Transverse colon (tissue), 4 donors: ENCODE measurements at regions not wholly inside any gene's neighbourhood (a gene's known extent, or its start where the extent isn't known, plus 50 kb on each side); places are given as distances from the start of the nearest gene placed in this dataset.

Source experiments
- DNase-seq: peaks from one replicate; pipeline ENCODE4 v3.0.0-alpha.2; 2019
- H3K27ac ChIP-seq, 4 donors: fragments of 200-600 bp; sonication (generic); 2 replicates each; pipeline ENCODE4 v1.5.1; 2016 to 2018; ENCODE audit warnings: inconsistent platforms in 4 of 4
- H3K27me3 ChIP-seq: fragments of 200-600 bp; sonication (generic); 2 replicates; pipeline ENCODE4 v1.5.1; 2017; ENCODE audit warnings: inconsistent platforms
- H3K36me3 ChIP-seq, 4 donors: fragments of 200-600 bp; sonication (generic); 2 replicates each; pipeline ENCODE4 v1.5.1; 2017 to 2019; ENCODE audit warnings: inconsistent platforms in 4 of 4
- H3K4me1 ChIP-seq, 4 donors: fragments of 200-600 bp; sonication (generic); 2 replicates each; pipeline ENCODE4 v1.5.1; 2017 to 2020; ENCODE audit warnings: inconsistent platforms in 4 of 4
- H3K4me3 ChIP-seq, 4 donors: fragments of 200-600 bp; sonication (generic); 1 replicate in 1 of 4; 2 replicates in 3 of 4; pipeline versions ENCODE4 v1.5.1 to v1.6.1; 2017 to 2019; ENCODE audit warnings: inconsistent platforms in 4 of 4
- H3K9me3 ChIP-seq, 2 donors: fragments of 200-600 bp; sonication (generic); 2 replicates each; pipeline ENCODE4 v1.5.1; 2017 to 2019; ENCODE audit warnings: inconsistent platforms in 2 of 2
- EP300 ChIP-seq: sonication (generic); formaldehyde crosslinking; IDR thresholded peaks from one replicate; pipeline ENCODE4 v1.6.1; 2017; ENCODE audit warnings: antibody characterized with exemption, low read depth
- POLR2A ChIP-seq: fragments of 450-650 bp; IDR thresholded peaks from one replicate; pipeline ENCODE4 v1.6.1; 2016; ENCODE audit warnings: antibody characterized with exemption, mild to moderate bottlenecking, moderate library complexity
- POLR2AphosphoS5 ChIP-seq, 3 donors: sonication (generic); formaldehyde crosslinking; IDR thresholded peaks; one replicate each; pipeline ENCODE4 v1.6.1; 2016; ENCODE audit warnings: antibody characterized with exemption in 3 of 3
- WGBS, 2 donors: methylation state at CpG; one replicate each; pipeline ENCODE4 v1.1.5; 2018; ENCODE audit warnings: low coverage in 1 of 2; 5-methylcytosine and 5-hydroxymethylcytosine counted together
- in situ Hi-C, 4 donors: fragments of 200-750 bp; cut with MboI; loops; one replicate each; pipeline versions ENCODE4 v1.15.0 to v1.15.1; 2017; ENCODE audit warnings: low sequenced_read_pairs in 3 of 4, low pct_ligation_motif_present in 1 of 4, low pct_unique_long_range_greater_than_20kb in 1 of 4
- intact Hi-C: fragments of 100-400 bp; cut with DNase I; formaldehyde crosslinking; loops from one replicate; pipeline ENCODE4 v1.15.1; 2023; ENCODE audit warnings: low total_unique reads
- TF ChIP-seq, protein P1 (sequence below), 5 experiments: fragments of 200-600 bp in 3 of 5; fragments of 450-650 bp in 2 of 5; sonication (generic) in 3 of 5; IDR thresholded peaks; 1 replicate in 2 of 5; 2 replicates in 3 of 5; pipeline ENCODE4 v1.5.1; 2016 to 2017; ENCODE audit warnings: antibody characterized with exemption in 5 of 5, inconsistent platforms in 3 of 5, mild to moderate bottlenecking in 2 of 5, moderate library complexity in 1 of 5

DNA sequence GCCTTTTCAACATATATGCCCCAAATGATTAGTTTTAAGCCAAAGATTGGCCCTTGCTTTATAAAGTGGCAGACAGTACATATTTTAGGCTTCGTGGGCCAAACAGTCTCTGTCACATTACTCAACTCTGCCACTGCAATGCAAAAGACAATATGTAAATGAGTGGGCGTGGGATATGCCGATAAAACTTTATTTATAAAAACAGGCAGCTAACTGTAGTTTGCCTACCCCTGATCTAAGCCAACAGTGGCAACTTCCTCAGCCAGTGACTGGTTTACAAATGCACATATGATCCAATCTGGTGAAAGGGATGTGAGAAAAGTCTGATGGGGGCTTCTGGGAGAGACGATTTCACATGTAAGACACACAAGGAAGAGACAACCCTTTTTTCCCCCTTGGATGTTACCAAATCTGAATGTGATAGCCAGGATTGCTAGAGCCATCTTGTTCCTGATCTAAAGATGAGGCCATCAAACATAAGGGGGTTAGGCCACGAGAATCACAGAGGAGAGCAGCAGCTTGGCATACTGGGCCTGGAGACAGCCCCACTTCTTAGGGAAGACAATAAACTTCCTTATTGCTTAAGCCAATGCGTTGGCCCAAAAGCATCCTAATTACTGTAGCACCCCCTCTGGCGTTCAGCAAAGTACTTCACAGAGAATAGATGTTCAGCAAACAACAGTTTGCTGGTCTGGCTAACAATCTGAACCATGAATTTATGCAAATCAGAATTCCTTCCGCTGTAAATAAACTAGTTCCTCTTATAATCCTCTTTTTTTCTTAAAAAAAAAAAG lies 75.2 kb upstream of the TMCC3 start:
- in situ Hi-C loops (no loop called here), intact Hi-C loops (no loop called here)
- Histone ChIP-seq H3K4me3 (no peak overlapping the region), H3K4me1 (no peaks in the 10 kb centered on the region), H3K36me3 (no peaks in the 10 kb centered on the region), H3K9me3 (no peaks in the 10 kb centered on the region), H3K27me3 (no peaks in the 10 kb centered on the region), H3K27ac (no peak overlapping the region)
- peak; percentile 23 for DNase-seq
- no peak for TF ChIP-seq EP300
- TF ChIP-seq, protein P1, sequence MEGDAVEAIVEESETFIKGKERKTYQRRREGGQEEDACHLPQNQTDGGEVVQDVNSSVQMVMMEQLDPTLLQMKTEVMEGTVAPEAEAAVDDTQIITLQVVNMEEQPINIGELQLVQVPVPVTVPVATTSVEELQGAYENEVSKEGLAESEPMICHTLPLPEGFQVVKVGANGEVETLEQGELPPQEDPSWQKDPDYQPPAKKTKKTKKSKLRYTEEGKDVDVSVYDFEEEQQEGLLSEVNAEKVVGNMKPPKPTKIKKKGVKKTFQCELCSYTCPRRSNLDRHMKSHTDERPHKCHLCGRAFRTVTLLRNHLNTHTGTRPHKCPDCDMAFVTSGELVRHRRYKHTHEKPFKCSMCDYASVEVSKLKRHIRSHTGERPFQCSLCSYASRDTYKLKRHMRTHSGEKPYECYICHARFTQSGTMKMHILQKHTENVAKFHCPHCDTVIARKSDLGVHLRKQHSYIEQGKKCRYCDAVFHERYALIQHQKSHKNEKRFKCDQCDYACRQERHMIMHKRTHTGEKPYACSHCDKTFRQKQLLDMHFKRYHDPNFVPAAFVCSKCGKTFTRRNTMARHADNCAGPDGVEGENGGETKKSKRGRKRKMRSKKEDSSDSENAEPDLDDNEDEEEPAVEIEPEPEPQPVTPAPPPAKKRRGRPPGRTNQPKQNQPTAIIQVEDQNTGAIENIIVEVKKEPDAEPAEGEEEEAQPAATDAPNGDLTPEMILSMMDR (IDR thresholded peaks at IDR 0.05) = peak; percentile 27 to 44 (median 33)
- WGBS, 2 donors = 64 to 82% methylated on average over 3 to 8 of the region's 8 CpGs

DNA sequence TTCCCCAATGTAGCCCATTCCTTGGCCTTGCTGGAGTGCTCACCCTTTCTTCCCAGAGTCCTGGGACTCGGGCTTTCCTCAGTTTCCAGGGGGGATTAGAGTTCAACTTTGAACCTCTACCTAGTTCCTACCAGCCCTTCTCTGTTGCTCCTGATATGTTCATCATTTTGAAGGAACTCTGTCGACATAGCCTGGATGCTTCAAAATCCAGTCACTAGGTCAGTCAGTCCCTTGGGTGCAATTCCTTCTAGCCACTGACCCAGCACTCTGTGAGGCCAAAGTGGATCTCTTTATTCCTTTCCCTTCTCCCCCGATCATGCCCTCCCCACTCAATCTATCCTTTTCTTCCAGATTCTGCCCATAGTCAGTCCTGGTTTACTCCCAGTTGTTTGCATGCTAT lies 72.3 kb upstream of the TMCC3 start:
- Histone ChIP-seq H3K27me3 (no peaks in the 10 kb centered on the region), H3K4me1 (no peaks in the 10 kb centered on the region), H3K4me3 (no peak overlapping the region), H3K9me3 (no peaks in the 10 kb centered on the region), H3K36me3 (no peaks in the 10 kb centered on the region), H3K27ac (no peak overlapping the region)
- intact Hi-C loops = no loop called here
- WGBS, 2 donors = 72 to 81% methylated on average over 2 to 3 of the region's 3 CpGs
- in situ Hi-C loops = no loop called here
- no peak for DNase-seq
- TF ChIP-seq EP300 (no peak), POLR2A (no peak), POLR2AphosphoS5 (IDR thresholded peaks at IDR 0.05) (no peak)
- TF ChIP-seq, protein P1 (IDR thresholded peaks at IDR 0.05) = no peak

DNA sequence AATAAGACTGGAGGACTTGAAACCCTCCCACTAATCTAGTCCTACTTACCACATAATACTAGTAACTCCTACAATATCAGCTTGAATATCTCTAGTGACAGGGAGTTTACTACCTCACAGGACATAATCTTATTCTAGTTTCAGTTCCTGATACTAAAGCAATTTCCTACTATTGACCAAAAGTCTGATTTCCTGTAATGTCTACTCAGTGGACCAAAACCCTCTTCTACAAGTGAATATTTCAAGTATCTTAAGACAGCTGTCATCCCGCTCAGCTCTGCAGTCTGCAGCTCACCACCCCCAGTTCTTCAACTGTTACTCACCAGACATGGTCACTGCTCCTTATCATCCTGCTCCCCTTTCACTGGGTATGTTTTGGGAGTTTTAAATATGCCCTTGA lies 70.8 kb upstream of the TMCC3 start:
- in situ Hi-C loops (no loop called here), intact Hi-C loops (loop anchor here (1.0 kb wide), 1 partner anchor 47 kb away; no protein-coding TSS in a partner anchor)
- Histone ChIP-seq H3K9me3 (no peaks in the 10 kb centered on the region), H3K36me3 (no peaks in the 10 kb centered on the region), H3K4me3 (no peak overlapping the region), H3K27me3 (no peaks in the 10 kb centered on the region), H3K4me1 (no peaks in the 10 kb centered on the region), H3K27ac (no peak overlapping the region)
- DNase-seq = no peak
- WGBS, 2 donors = 75 to 83% methylated on average over 1 of the region's 1 CpG
- TF ChIP-seq EP300 (no peak), POLR2AphosphoS5 (IDR thresholded peaks at IDR 0.05) (no peak), POLR2A (no peak)
- TF ChIP-seq, protein P1 (IDR thresholded peaks at IDR 0.05) = no peak

DNA sequence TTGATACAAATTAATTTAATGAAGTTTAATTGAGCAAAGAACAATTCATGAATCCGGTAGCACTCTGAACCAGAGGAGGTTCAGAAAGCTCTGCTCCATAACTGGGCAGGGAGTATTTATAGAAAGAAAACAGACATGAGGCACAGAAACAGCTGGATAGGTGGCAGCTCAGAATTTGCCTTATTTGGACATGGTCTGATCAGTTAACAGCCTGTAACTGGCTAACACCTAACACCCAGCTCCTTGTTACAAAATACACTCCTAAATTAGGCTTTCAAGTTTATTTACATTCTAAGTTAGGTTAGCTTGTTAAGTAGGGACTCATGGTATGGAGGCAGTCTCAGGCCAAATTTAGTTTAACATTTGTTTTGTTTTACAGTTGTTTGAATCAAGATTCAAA lies 67.8 kb upstream of the TMCC3 start:
- Histone ChIP-seq H3K4me1 (no peaks in the 10 kb centered on the region), H3K27ac (no peak overlapping the region), H3K36me3 (no peaks in the 10 kb centered on the region), H3K27me3 (no peaks in the 10 kb centered on the region), H3K4me3 (no peak overlapping the region), H3K9me3 (no peaks in the 10 kb centered on the region)
- intact Hi-C loops = no loop called here
- in situ Hi-C loops = no loop called here
- TF ChIP-seq POLR2A = no peak
- TF ChIP-seq POLR2AphosphoS5 (IDR thresholded peaks at IDR 0.05) = no peak
- TF ChIP-seq, protein P1 (IDR thresholded peaks at IDR 0.05) = no peak
- no peak for TF ChIP-seq EP300
- DNase-seq = no peak
- WGBS, 2 donors = 77 to 80% methylated on average over 1 of the region's 1 CpG
